SW 1271 (cell line): ENCODE measurements at regions not wholly inside any gene's neighbourhood (a gene's known extent, or its start where the extent isn't known, plus 50 kb on each side); places are given as distances from the start of the nearest gene placed in this dataset.
A peak's percentile ranks its signal among the peaks of the same experiment; 100 is the strongest.

Source experiments
- DNase-seq, 2 experiments: peaks; one replicate each; lab custom pipeline; 2025; lab: John Stamatoyannopoulos, UW

DNA sequence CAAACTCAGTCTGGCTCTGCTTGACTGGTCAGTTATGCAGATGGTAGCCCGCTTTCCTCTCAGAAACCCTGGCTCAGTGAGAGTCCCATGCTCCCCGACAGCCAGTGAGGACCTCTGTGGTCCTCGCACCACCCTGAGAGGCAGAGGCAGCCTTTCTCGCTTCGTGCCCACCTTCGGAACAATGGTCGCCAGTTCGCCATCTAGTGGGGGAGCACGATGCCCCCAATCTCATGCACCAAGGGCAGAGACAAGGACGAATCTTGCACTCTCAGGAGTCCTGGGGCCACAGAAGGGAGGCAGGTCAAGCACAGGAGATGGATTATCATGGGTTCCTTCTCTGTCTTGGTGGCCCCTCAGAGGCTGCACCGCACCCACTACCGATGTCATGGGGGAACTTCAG, 75.2 kb downstream of the RHCG start:
- no peak for DNase-seq

DNA sequence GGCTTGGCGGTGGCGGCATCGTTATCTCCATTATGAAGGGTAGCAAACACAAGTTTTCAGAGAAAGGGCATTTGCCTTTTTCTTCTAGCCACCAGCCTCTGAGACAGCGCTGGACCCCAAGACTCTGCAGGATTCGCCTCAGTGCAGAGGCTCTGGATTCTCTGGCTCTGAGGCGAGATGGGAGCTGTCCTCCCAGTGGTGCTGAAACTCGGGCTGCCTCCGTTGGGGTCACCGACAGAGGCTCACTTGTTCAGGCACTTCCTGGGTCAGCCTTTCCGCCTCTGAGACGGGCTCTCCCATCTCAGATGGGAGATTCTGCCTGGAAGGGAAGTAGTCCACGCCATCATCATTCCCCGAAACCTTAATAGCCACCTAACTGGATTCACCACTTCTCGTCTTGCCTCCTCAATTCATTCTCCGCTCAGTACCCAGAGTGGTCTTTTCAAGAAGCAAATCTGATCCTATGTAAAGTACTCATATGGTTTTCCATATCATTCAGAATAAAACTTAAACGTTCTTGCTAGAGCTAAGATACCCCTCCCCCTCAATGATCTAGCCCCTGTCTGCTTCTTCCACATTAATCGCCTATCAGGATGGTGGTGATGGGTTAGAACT, 76.9 kb downstream of the RHCG start:
- DNase-seq: no peak

DNA sequence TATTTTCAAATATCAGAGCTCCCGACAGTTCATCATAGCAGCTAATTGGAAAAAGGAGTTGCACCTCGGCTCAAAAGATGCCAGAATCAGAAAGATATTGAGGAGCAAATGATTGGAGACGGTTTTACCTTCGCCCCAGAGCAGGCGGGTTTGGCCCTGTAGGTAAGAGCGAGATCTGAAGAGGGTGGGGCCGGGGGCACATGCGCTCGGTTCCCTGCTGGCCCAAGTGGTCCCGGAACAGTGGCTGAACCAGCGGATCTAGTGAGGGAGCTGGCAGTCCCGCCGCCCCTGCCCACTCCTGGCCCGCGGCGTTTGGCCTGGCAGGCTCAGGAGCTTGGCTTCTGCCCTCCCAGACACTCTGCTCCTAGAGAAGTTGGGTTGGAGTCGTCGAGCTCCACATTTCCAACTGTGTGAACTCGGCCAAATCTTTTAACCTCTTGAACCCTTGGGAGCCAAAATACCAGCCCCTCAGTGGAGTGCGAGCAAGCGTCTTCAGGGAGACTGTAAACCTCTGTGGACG, 79.1 kb downstream of the RHCG start:
- no peak for DNase-seq

DNA sequence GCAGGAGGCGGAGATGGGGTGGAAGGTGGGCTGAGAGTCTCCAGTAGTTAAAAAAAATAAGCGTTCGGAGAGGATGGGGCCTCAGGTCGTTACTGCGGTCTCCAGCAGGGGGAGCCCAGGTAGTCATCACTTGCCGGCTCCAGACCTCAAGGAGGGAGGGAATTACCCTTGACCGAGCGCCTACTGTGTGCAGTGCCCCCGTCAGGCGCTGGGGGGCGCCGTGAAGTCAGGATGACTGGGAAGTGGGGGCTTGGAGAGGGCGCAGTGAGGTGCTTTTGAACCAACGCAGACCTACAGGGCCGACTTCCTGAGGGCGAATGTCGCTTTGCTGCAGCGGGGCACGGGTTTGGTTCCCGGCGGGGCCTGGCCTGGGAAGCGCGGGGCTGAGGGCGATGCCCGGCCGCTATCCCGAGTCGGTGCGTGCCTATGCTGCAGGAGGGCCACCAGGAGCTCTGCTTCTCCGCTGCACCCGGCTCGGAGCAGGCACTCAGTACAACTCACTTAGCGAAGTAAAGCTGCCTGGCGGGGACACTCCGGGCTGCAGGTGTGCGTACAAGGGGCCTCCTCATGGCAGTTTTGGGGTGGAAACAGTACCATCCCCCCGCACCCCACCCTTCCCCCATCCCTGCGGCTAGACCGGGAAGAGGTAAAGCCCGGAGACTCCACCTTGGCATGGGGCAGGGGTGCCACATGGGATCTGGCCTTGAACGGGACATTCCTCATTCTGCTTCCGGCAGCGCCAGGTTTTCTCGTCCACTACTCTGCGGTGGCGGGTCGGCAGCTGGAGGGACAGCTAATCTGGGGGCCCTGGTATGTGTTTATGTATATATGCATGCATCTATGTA, 79.8 kb downstream of the RHCG start:
- DNase-seq: peak; percentile 52 to 86

DNA sequence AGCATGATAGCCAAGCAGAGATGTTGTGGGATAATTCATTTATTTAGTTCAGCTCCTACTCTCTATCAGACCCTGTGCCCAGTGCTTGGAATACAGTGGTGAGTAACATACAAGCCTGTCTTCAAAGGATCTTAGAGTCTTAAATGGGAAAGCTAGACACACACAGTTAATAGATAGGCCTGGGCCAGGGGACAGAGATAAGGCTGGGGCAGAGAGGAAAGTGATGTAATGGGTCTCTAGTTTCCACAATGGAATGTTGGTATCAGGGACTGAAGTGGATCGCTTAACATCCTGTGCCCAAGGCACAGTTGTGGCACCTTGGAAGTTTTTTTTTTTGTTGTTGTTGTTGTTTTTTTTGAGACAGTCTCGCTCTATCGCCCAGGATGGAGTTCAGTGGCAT, 79.9 kb upstream of the POLG start:
- DNase-seq: no peak

DNA sequence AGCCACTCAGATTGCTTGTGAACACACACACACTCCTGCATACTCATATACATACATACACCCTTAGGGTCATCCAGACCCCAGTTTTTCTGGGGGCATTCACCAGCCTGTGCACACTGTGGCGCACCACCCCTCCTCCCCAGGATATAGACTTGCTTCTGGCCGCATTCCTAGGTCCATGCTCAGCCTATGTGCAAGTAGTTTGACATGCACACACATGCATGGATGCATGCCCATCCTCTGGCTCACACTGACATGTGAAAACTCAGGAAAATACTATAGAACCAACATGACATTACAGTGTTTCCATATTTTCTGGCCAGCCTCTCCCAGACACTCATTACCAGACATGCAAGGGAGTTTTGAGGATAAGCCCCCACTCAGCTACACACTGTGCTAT, 79.3 kb upstream of the POLG start:
- DNase-seq: no peak

DNA sequence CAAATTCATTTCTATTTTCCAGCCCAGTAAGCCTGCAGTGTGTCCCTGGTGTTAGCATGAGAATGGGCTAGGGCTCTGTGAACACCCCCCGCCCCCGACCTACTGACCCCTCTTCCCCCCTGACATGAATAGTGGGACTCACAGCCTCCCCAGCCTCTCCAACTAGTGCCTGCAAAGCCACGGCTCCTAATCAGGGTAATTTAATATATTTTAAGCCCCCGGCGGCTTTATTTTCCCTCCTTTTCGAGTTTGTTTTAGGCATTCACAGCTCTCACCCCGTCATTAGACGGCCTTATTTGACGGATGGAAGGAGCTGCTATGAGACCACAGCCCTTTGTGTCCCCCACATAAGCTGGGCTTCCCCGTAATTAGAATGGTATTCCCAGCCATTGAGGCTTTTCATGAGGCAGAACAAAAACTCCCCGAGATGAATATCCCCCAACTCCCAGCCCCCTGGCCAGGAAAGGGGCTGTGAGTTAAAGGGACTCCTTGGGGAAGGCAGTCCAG, 78.3 kb upstream of the POLG start:
- no peak for DNase-seq

DNA sequence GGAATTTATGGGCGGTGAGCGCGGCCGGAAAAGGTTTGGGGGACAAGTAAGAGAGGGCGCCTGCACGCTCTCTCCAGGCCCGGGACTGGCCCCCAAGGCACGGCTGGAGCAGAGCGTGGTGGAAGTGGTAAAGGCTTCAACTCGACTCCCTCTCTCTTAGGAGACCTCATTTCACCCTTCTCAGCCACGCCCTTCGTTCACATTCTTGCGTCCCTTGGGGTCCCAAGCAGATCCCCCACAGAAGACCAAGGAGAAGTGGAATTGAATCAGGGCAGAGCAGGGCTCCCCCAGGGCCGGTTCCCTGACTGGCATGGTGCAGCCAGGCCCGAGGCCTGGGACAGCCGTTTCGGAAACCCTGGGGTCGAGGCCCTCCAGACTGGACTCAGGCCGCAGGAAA, 75.4 kb upstream of the POLG start:
- DNase-seq: no peak

DNA sequence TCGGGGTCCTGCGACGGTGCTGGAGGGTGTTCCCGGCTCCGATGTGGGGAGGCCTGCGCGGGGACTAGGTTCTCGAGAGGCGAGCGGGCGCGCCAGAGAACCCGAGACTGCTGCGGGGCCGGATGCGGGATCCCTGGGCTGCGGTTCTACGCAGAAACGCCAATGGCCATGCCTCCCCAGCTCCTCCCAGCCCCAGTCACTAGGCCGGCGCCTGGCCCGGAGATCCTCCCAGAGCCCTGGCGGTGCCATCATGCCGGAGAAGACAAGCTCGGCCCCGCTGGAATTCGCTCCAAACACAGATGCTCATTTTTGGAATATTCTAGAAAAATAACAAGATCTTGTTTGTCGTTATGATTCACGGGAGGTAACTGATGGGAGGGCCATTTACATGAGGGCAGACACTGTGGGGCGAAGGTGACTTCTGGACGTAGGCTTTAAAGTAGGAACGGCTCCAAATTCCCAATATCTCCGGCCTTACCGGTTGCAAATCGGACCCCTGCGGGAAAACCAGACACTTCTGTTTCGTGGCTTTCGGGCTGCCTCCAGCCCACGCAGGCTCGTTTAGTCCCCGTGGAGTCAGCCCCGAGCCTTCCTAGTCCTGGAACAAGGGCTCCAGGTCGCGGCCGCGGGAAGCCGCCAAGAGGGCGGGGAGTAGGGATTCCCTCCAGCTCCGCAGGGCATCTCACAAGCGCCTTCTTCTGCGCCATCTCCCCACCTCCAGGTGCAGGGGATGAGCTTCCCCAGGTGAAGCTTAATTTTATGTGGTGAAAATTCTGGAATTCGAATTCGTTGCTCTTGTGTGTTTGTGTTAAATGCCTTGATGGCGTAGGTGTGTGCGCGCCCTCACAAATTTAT, 74.8 kb upstream of the POLG start:
- DNase-seq: no peak

DNA sequence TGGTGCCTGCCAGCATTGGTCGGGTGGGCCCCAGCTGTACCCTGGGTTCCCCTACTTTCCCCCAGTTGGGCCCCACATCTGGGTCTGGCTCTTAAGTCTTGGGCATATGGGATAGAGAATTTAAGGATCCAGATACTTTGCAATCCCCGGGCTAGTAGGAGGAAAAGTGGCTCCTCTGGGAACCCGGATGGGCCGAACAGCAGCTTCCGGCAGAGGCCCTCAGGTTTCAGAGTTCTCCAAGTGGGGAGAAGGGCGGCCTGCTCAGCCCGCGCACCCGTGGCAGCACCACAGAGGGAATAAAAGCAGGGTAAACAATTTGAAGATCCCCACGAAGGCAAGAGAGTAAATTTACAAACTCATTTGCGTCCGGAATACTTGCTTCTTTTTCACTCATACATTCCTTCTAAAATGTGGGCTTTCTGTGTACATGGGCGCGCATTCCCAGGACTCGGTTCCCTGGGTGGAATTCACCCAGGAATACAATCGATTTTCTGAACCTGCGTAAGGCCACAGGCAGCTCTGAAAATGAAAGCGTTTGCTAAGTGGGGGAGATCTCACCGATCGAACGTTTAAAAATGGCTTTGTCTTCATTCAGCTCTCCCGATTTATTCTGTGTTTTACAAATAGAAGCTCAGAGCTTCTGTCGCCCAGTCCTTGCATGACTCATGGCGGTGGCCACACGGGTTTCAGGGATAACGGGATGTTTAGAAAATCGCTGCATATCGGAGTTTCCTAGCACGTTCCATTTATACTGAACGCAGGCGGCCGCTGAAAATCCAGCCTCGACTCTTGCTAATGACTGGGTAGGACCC, 74.0 kb upstream of the POLG start:
- no peak for DNase-seq

DNA sequence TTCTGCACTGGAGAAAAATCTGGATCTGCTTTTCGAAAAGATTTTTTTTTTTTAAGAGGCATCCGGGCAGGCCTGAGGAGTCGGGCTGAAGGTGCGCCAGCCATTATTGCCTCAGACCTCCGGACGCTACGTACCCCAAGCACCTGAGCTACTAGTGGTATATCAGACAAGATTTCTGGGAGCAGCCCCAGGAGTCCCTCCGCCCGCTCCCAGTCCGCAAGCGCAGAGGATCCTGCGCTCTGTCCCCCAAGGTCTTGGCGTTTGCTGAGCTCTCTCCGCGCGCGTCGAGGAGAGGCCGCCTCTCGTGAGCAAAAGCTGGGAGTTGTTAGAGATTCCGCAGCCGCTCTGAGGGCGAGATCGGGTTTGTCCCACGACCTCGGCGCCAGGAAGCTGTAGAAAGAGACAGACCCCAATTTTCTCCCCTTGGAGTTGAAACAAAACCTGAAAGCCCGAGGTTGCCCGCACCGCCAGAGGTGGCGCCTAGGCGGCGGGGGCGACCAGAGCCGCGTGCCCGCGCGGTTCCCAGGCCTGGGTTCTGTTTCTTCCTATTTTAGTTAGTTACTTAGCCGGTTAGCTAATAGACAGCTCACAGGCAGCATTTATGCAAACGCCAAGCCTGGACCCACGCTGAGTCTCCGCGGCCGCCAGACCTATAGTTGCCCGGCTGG, 72.5 kb upstream of the POLG start:
- DNase-seq: no peak

DNA sequence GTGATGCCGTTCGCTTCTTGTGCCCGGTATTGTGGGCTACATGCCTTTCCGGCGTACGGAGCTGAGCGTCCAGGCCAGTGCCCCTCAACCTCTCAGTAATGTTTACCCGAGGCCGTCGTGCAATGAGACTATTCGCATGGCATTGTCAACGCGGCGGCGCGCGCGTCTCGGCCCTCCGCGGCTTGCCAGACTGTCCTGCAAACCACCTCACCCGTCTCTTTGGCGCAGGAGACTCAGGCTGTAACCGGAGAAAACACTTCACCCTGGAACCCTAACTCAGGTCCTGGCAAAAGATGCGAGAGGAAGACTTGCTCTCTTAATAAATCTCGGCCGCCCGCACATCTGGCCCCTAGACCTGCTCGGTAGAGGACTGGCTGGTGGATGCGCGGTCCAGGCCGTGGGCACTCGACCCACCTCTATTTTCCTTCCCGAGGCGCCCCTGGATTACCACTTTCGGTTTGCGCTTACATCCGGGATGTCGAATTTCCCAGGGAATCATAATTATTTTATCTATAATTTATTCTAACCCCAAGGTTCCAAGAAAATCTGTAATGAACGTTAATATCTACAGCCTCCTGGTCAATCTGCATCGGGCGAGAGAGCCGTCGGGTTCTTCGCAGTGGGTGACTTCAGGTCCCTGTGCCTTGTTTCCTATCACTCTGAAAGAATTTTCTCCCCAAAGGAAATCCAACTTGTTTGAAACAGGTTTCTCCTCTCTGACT, 71.8 kb upstream of the POLG start:
- no peak for DNase-seq

DNA sequence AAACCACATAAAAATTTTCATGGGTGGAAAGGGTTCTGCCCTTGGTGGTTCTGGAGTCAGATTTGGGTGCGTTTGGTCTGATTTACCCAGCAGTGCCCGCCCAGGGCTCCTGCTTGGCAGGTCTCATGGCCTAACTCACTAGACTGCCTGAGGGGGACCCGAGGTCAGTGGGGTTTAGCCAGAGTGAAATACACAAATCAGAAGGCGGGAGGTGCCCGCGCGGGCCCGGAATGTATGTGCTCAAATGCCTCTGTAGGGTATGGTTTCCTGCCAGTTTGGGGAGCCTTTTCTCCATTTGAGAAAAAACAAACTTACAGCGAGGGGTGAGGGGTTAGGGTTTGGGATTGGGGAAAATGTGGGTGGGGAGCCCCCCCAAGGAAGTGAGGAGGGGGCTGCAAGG, 70.9 kb upstream of the POLG start:
- no peak for DNase-seq

DNA sequence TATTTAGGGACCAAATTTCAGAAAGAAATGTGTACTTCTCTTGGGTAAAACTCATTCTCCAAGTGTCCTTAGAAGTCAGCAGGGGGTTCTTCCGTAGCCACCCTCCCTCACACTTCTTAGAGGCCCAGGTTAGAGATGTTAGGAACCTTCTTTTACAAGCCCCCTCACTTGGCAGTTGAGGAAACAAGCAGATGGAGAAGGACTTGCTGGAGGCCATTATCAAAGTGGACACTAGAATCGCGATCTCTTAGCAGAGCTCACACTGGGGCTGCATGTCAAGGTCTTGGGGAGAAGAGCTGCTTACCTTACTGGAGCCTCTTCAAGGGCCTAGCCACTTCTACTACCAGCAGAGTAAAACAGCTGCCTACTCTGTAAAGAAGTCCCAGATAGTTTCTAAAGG, 69.4 kb upstream of the POLG start:
- no peak for DNase-seq

DNA sequence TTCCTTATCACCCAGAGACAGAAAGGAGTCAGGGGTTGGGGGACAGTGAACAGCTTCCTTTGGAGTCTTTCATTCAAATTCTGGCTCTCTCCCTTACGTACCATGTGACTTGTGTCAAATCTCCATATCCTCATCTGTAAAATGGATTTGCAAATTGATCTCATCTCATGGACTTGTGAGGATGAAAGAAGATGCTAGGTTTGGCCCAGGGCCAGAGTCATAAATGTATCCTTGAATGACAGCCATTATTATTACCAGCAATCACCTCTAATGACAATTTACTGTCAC, 67.8 kb upstream of the POLG start:
- no peak for DNase-seq

DNA sequence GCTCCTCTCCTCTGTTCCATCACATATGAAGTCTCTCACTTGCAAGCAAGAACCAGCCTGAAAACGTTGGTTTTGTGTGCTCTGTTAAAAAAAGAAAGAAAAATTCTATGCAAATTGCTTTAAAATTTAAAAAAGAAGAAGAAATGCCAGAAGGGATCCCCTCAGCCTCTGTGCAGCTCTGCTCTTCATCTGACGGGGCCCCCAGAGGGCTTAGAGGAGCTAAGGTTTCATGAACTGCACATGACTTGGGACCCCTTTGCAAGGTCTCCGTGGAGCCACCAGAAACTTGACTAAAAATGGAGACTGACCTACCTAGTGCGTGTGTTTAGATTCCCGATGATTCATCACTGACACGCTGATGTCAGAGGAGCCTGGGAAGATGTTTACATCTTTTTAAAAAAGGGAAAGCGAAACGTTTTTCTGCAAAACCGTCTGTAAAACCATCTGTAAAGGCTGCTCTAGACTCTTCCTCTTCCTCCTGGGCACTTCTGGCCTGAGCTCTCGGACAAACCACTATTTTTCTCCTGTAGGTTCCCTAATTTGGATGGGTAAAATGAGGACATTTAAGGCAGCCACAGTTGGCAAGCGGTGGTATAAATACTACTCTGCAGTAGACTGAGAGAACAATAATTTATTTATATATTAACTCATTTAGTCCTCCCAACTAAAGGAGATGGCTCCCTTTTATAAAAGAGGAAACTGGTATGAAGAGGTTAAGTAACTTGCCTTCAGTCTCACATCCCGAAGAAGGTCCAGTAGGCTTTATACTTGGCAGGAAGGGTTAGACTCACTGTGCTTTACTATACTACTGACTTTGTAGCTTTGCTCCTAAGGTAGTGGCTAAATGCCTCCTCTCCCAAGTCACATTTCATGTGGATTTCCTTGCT, 67.2 kb upstream of the POLG start:
- DNase-seq: no peak

DNA sequence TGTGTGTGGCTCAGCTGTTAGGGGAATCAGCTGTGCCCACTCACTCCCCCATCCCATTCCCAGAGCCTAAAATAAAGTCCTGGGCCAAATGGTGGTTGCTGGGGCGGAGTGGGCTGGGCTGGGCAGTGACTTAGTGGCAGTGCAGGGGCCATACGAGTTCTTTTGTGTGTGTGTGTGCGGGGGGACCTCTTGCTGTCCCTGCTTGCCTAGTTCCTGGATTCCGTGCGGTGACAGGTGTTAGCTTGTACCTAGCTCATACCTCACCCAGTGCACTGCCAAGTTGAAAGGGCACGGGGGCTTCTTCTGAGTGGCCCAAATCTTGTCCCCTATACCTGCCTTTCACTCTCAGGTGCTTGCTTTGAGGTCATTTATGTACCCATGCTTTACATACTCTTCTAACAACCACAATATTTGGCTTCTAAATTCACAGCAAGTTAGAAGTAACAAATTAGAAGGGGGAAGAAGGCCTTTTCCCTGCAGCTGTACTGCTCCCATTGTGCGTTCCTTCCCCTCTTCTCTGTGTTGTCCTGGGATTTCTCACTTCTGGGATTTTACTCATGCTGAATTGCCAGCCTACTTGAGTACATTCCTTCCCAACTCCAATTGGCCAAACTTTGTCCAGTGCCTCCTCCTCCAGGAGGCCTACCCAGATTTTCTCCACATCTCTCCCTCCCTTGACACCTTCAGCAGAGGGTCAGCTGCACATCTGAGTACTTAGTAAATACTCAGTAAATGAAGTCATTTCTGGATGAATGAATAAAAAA, 66.3 kb upstream of the POLG start:
- no peak for DNase-seq

DNA sequence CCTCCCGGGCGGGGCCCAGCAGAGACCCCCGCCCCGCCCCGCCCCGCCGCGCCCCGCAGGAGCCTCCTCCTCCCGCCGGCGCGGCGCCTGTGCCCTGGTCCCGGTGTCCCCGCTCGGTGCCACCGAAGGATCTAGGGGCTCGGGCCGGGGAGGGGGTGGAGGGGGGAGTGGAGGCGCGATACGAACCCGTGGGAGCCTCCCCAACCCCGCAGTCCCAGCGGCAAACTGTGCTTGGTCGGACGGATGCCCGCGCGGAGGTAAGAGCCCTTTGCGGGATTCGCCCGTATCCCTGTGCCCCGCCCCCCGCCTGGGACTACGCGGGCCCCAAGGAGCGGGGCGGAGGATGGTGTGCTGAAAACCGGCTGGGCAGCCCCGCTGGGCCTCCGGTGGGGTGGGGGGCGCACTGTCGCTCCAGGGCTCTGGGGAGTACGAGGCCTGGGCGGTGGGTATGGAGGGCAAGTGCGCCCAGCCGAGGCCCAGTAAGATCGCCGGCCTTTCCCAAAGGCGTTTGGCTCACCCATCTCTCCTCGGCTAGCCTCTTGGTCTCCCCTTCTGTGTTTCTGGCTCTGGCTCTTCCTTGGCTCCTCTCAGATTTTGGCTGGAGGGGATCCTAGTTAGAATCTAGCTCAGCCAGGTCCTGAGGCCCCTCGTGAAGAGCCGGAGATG, 65.6 kb upstream of the POLG start:
- DNase-seq: no peak
